ENCODE measurements at regions not wholly inside any gene's neighbourhood (a gene's known extent, or its start where the extent isn't known, plus 50 kb on each side); places are given as distances from the start of the nearest gene placed in this dataset.

DNA sequence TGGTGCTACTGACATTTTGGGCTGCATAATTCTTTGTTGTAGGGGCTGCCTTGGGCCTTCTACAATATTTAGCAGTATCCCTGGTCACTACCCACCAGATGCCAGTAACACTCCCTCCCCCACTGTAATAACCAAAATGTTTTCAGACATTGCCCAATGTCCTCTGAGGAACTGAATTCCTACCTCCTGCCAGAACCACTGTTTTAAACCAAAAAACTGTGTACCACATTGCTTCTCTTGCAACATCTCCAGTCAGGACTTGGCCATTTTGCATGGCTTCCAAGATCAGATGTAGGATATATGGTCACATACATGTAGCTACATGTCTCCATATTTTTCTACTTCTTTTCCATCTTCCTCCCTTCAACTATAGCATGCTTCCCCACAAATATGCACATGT lies 97.4 kb upstream of the IFNGR1 start:
- Histone ChIP-seq H3K4me1 (ENCODE audit: control insufficient read depth in 1 of 2, insufficient read depth in 1 of 2, low read depth in 1 of 2, low read length in 1 of 2) (peaks cover 10 to 15% of the 10 kb centered on the region in 2 experiments), H3K4me3 (ENCODE audit: low read depth in 1 of 2, low read length in 1 of 2) (no peak overlapping the region), H3K27ac (no peak overlapping the region), H3K27me3 (no peaks in the 10 kb centered on the region), H3K36me3 (no peaks in the 10 kb centered on the region), H3K9me3 (no peaks in the 10 kb centered on the region)
- TF ChIP-seq, protein P1, sequence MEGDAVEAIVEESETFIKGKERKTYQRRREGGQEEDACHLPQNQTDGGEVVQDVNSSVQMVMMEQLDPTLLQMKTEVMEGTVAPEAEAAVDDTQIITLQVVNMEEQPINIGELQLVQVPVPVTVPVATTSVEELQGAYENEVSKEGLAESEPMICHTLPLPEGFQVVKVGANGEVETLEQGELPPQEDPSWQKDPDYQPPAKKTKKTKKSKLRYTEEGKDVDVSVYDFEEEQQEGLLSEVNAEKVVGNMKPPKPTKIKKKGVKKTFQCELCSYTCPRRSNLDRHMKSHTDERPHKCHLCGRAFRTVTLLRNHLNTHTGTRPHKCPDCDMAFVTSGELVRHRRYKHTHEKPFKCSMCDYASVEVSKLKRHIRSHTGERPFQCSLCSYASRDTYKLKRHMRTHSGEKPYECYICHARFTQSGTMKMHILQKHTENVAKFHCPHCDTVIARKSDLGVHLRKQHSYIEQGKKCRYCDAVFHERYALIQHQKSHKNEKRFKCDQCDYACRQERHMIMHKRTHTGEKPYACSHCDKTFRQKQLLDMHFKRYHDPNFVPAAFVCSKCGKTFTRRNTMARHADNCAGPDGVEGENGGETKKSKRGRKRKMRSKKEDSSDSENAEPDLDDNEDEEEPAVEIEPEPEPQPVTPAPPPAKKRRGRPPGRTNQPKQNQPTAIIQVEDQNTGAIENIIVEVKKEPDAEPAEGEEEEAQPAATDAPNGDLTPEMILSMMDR (IDR thresholded peaks at IDR 0.05), result no peak

DNA sequence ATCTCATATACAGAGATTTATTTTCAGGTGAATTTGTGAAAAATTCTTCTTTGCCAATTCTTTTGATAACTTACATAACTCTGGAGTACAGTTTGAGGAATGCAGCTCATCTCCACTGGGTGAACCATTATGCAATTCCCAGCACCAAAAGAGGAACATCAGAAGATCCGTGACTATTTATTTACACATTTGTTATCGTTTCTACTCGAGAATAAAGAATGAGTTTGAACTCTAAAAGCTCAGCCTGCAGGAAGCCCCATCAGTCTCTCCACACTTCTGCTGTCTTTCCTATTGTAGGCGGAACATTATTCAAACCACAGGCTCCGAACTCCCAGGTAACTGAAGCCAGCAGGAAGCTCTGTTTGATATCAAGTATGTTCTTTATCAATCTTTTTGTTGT lies 95.9 kb upstream of the IFNGR1 start:
- no peak overlapping the region for H3K4me3 ChIP-seq (ENCODE audit: low read depth in 1 of 2, low read length in 1 of 2)
- H3K36me3 ChIP-seq, result no peaks in the 10 kb centered on the region
- peaks cover 11 to 15% of the 10 kb centered on the region in 2 experiments for H3K4me1 ChIP-seq (ENCODE audit: control insufficient read depth in 1 of 2, insufficient read depth in 1 of 2, low read depth in 1 of 2, low read length in 1 of 2)
- no peaks in the 10 kb centered on the region for H3K9me3 ChIP-seq
- no peaks in the 10 kb centered on the region for H3K27me3 ChIP-seq
- TF ChIP-seq, protein P1 (IDR thresholded peaks at IDR 0.05), result no peak
- H3K27ac ChIP-seq, result no peak overlapping the region

GRCh38 chr6:137313928-137314855 lies 95.0 kb upstream of the IFNGR1 start:
- Histone ChIP-seq H3K4me3 (ENCODE audit: low read depth in 1 of 2, low read length in 1 of 2) (no peak overlapping the region), H3K36me3 (no peaks in the 10 kb centered on the region), H3K4me1 (ENCODE audit: control insufficient read depth in 1 of 2, insufficient read depth in 1 of 2, low read depth in 1 of 2, low read length in 1 of 2) (peaks cover 20 to 24% of the 10 kb centered on the region in 2 experiments), H3K27me3 (no peaks in the 10 kb centered on the region), H3K9me3 (no peaks in the 10 kb centered on the region), H3K27ac (no peak overlapping the region)
- TF ChIP-seq, protein P1 (IDR thresholded peaks at IDR 0.05), result peak; percentile 88

GRCh38 chr6:137313211-137313610 lies 94.0 kb upstream of the IFNGR1 start:
- no peak overlapping the region for H3K27ac ChIP-seq
- no peaks in the 10 kb centered on the region for H3K9me3 ChIP-seq
- H3K27me3 ChIP-seq, result no peaks in the 10 kb centered on the region
- peaks cover 30 to 34% of the 10 kb centered on the region in 2 experiments for H3K4me1 ChIP-seq (ENCODE audit: control insufficient read depth in 1 of 2, insufficient read depth in 1 of 2, low read depth in 1 of 2, low read length in 1 of 2)
- no peaks in the 10 kb centered on the region for H3K36me3 ChIP-seq
- H3K4me3 ChIP-seq (ENCODE audit: low read depth in 1 of 2, low read length in 1 of 2), result no peak overlapping the region
- TF ChIP-seq, protein P1 (IDR thresholded peaks at IDR 0.05), result no peak

DNA sequence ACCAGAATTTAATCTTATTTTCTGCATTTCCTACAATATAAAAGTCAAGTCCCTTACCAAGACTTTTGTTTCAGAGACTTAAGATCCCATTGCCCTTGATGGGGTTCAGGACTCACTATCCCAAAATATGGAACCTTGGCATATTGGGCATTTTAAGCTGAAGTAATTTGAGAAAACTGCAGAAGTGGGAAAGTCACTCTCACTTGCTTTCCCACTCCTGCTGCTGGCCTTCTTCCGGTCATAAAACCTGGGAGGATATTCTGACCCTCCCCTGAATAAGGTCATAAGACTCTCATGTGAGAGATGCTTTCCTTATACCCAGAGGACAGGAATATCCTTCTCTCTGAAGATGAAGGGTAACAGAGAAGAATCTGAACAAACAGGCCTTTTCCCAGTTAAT lies 92.8 kb upstream of the IFNGR1 start:
- Histone ChIP-seq H3K36me3 (no peaks in the 10 kb centered on the region), H3K4me3 (ENCODE audit: low read depth in 1 of 2, low read length in 1 of 2) (no peak overlapping the region), H3K27ac (no peak overlapping the region), H3K9me3 (no peaks in the 10 kb centered on the region), H3K4me1 (ENCODE audit: control insufficient read depth in 1 of 2, insufficient read depth in 1 of 2, low read depth in 1 of 2, low read length in 1 of 2) (peaks cover 42 to 47% of the 10 kb centered on the region in 2 experiments), H3K27me3 (no peaks in the 10 kb centered on the region)
- TF ChIP-seq, protein P1 (IDR thresholded peaks at IDR 0.05), result no peak

Measured in neutrophil (primary cell).